ENCODE measurements at regions not wholly inside any gene's neighbourhood (a gene's known extent, or its start where the extent isn't known, plus 50 kb on each side); places are given as distances from the start of the nearest gene placed in this dataset.
A peak's percentile ranks its signal among the peaks of the same experiment; 100 is the strongest.
"Not testable (repeated sequence)": the region's sequence is repeated elsewhere in the genome, so short reads cannot be mapped to it uniquely, and the experiment has no call there.

DNA sequence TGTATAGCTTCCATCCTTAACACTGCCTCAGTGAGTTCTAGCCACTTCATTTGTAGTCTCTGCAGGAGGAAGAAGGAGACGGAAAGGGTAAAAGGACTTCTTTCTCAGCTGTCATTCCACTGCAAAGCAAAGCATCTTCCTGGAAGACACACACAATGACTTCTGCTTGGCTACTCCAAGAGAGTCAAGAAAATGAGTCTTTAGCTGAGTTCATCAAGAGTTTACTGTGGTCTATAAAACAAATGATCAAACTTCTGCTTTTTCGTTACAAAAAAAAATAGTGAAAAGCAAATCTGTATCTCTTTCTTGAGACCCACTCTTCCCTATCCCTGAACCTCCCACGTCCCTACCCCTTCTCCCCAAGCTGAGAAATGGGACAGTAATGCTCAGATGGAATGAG lies 205.0 kb upstream of the AHR start:
- peak in 3 of 4 experiments; percentile 30 to 70 (median 51) for DNase-seq

- DNase-seq, result no peak
Measured at GRCh38 chr7:17094963-17095574, 203.4 kb upstream of the AHR start.

GRCh38 chr7:17095931-17096330 lies 202.5 kb upstream of the AHR start:
- peak; percentile 32 to 70 (median 62) for DNase-seq

GRCh38 chr7:17097668-17098297 lies 200.7 kb upstream of the AHR start:
- no peak for DNase-seq

GRCh38 chr7:17098515-17098914 lies 199.9 kb upstream of the AHR start:
- no peak for DNase-seq

DNA sequence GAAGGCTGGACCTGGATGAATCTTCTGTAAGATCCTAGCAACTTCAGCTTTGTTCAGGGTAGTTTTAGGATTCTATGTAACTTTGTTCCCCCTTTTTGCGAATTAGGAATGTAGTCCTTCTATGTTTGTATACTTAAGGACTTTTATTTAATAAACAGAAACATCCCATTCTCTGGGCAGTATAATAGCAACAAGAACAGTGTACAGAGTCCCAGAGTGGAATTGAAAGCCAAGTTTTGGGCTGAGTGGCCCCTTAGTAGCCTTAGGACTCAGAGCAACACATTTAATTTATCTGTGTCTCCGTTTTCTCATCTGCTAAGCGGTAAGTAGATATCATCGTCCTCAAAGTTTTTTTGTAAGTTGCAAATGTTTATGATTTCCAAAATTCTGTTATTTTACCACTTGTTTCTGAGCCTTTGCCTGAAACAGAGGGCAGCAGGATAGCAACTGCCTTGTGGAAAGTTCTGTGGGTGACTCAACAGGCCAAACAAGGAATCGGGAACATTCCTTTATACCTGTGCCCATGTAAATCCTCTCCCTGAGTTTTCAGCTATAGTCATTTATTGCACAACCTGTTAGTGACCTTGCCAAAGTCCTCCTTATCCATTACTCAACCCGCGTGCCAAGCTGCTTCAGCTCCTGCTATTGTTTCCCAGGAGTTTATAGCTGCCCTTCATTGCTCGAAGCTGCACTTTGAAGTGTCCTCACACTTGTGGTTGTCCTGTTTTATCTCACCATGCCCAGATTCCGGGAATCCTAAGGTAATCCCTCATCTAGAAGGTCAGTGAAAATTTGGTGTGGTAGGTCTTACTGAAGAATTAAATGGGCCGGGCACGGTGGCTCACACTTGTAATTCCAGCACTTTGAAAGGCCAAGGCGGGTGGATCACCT lies 199.1 kb upstream of the AHR start:
- no peak for DNase-seq

DNA sequence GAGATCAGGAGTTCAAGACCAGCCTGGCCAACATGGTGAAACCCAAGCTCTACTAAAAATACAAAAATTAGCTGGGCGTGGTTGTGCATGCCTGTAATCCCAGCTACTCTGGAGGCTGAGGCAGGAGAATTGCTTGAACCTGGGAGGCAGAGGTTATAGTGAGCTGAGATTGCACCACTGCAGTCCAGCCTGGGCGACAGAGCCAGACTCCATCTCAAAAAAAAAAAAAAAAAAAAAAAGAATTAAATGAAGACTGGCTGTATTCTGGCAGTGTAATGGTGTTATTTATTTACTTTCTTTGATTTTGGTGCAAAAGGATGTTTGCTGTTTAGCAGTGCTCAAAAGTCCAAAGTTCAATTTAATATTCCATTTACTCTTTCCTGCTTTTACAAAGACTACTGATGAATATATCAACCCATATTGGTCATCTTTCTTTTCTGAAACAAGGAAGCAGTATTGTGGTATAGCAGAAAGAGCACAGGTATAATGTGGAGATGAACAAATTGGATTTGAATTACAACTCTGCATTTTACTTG lies 198.4 kb upstream of the AHR start:
- DNase-seq, result not testable (repeated sequence)

- DNase-seq, result no peak
Measured at GRCh38 chr7:17101207-17101696, 197.2 kb upstream of the AHR start.

DNA sequence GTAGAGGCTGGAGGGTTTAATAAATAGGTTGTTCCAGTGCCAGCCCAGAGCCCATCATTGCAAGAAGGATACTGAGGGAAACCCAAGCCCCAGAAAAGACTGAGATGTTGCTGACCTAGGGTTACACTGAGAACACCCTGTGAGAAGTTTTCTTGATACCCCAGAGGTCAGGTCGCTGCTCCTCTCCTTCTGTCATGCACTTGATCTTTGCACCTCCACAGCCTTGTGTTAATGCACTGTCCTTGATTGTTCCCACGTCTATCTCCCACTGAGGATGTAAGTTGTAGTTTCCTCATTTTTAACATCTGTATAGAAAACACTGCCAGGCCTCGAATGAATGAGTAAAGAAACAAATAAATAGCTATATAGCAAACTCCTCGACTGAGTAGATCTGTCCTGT lies 195.3 kb upstream of the AHR start:
- no peak for DNase-seq

GRCh38 chr7:17103984-17104383 lies 194.5 kb upstream of the AHR start:
- DNase-seq, result no peak

DNA sequence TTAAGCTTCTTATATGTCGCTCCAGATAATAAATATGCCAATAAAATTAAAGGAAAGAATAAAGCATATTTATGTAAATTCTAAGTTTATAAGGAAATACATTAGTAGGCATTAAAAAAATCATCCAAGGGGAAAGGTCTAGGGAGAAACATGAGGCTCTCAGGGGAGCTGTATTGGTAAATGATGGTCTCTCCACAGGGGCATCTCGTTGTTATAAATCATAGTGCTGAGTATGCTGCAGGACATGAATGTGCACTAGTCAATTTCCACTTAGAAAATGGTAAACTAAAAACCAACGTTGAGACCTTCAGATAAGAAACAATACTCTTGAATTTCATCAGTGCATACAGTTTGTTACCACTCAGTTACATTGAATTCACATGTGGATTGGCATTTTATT lies 194.0 kb upstream of the AHR start:
- no peak for DNase-seq

DNA sequence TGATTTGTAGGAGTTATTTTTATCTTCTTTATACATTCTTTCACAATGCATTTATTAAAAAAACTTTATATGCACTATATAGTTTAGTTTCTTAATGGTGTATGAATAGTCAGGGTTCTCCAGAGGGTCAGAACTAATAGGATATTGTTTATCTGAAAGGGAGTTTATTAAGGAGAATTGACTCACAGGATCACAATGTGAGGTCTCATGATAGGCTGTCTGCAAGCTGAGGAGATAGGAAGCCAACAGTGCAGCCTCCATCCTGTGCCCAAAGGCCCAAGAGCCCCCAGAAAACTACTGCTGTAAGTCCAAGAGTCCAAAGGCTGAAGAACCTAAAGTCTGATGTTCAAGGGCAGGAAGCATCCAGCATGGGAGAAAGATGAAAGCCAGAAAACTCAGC lies 192.8 kb upstream of the AHR start:
- no peak for DNase-seq

DNA sequence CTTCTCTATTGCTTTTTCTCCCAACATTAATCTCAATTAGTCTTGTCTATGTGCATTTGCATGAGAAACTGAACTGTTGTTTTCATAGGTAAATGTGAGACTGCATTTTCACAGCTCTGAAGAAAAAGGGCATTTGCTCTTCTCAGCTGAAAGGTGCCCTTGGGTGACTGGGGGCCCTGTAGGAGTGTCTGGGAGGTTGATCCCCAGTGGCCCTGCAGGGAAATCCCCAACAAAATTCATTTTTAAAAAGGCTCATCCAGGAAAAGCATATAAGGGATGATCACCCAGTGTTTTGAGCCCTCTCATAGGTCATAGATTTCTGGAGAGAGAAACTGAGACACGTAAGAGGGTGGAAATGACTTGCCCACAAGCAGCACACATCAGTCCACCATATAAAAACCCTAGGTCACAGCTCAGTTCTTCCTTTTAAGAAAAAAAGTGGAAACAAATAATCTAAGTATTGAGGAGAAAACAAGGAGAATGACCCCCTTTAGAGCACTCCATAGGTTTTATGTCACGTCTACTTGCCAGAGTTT lies 190.3 kb upstream of the AHR start:
- DNase-seq, result no peak

- no peak for DNase-seq
Measured at GRCh38 chr7:17109020-17109419, 189.4 kb upstream of the AHR start.

DNA sequence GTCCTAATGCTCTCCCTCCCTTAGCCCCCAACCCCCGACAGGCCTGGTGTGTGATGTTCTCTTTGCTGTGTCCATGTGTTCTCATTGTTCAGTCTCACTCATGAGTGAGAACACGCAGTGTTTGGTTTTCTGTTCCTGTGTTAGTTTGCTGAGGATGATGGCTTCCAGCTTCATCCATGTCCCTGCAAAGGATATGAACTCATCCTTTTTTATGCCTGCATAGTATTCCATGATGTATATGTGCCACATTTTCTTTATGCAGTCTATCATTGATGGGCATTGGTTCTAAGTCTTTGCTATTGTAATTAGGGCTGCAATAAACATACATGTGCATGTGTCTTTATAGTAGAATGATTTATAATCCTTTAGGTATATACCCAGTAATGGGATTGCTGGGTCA lies 184.7 kb upstream of the AHR start:
- DNase-seq, result not testable (repeated sequence)

DNA sequence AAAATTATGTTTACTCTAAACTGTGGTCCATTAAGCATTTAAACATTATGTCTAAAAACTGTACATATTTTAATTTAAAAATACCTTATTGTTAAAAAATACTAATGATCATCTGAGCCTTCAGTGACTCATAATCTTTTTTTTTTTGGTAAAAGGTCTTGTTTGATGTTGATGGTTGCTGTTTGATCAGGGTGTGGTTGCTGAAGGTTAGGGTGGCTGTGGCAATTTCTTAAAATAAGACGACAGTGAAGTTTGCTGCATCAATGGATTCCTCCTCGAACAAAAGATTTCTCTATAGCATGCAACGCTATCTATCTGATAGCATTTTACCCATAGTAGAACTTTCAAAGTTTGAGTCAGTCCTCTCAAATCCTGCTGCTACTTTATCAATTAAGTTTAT lies 180.0 kb upstream of the AHR start:
- DNase-seq, result no peak

DNA sequence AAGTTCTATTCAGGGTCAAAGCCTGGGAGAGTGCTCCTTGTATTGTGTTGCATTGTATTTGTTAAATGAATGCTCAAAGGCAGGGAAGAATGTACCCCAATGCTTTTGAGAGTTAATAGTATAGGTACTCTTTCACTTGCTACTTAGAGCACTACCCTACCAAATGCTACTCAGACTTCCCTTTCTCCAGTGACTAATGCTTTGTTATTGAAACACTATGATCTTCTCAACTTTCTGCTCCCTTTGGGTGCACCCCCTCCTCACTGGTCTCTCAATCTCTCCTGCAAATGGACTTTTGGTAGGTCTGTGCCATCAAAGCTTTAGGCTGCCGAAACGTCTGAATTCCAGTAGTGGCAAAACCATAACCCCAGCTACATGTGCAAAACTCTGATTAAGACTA lies 177.7 kb upstream of the AHR start:
- DNase-seq, result peak in 3 of 4 experiments; percentile 14 to 55 (median 51)

DNA sequence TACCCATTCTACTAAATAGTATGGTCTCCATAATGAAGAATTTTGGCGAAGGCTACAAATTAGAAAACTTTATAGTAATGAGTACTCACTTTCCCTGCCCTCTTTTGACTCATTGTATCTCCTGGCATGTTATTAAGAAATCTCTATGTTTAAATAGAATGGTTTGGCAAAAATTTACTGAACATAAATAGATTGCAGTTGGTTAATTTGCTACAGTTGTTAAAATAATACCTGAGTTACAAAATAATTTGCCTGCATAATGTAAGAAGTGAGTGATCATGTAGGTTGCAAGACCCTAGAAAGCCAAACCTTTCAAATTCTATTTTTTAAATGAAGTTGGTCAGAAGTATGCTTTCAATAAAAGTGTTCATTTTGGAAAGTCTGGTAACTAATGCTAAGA lies 176.8 kb upstream of the AHR start:
- no peak for DNase-seq

GRCh38 chr7:17123020-17123419 lies 175.4 kb upstream of the AHR start:
- peak; percentile 71 to 92 (median 82) for DNase-seq

GRCh38 chr7:17126413-17127268 lies 171.8 kb upstream of the AHR start:
- DNase-seq, result peak; percentile 17 to 73 (median 42)

GRCh38 chr7:17129218-17129617 lies 169.2 kb upstream of the AHR start:
- DNase-seq, result no peak
